GM23338 (cell line): ENCODE measurements at regions not wholly inside any gene's neighbourhood (a gene's known extent, or its start where the extent isn't known, plus 50 kb on each side); places are given as distances from the start of the nearest gene placed in this dataset.

Experiments
- ATAC-seq: fragments of 200-7000 bp; cut with Tn5 transposase; 3 replicates; pipeline ENCODE4 v1.9.1; 2020
- DNase-seq: peaks from one replicate; pipeline ENCODE4 v3.0.0-alpha.2; 2015; ENCODE audit warnings: low spot score
- H2AFZ ChIP-seq: fragments of 200-600 bp; sonication (generic); 2 replicates; pipeline ENCODE4 v1.8.0; 2016; ENCODE audit warnings: antibody characterized with exemption, mild to moderate bottlenecking, moderate library complexity
- H3F3A ChIP-seq: fragments of 200-600 bp; sonication (generic); replicated peaks from 2 replicates; pipeline ENCODE4 v1.8.0; 2017; ENCODE audit warnings: antibody characterized with exemption, mixed run types, low read depth
- H3K27ac ChIP-seq: fragments of 200-600 bp; sonication (generic); 2 replicates; pipeline ENCODE4 v1.6.1; 2016; ENCODE audit warnings: low read depth
- H3K27me3 ChIP-seq: fragments of 200-600 bp; sonication (generic); 2 replicates; pipeline ENCODE4 v1.8.0; 2016; ENCODE audit warnings: mild to moderate bottlenecking, mixed run types, moderate library complexity; ENCODE audit not compliant: insufficient read depth
- H3K36me3 ChIP-seq: fragments of 200-600 bp; sonication (generic); 2 replicates; pipeline ENCODE4 v1.8.0; 2016; ENCODE audit warnings: mild to moderate bottlenecking; ENCODE audit not compliant: insufficient read depth
- H3K4me1 ChIP-seq: fragments of 200-600 bp; sonication (generic); 2 replicates; pipeline ENCODE4 v1.8.0; 2016; ENCODE audit warnings: mild to moderate bottlenecking, moderate library complexity; ENCODE audit not compliant: insufficient read depth
- H3K4me2 ChIP-seq: fragments of 200-600 bp; sonication (generic); 2 replicates; pipeline ENCODE4 v1.7.1; 2017; ENCODE audit warnings: mixed run types
- H3K4me3 ChIP-seq: fragments of 200-600 bp; sonication (generic); 2 replicates; pipeline ENCODE4 v1.6.1; 2016; ENCODE audit warnings: mixed run types
- H3K79me2 ChIP-seq: fragments of 200-600 bp; sonication (generic); replicated peaks from 2 replicates; pipeline ENCODE4 v1.8.0; 2017; ENCODE audit warnings: mild to moderate bottlenecking; ENCODE audit not compliant: insufficient read depth
- H3K9me2 ChIP-seq: fragments of 200-600 bp; sonication (generic); 2 replicates; pipeline ENCODE4 v1.8.0; 2017; ENCODE audit not compliant: insufficient read depth
- H4K20me1 ChIP-seq: fragments of 200-600 bp; sonication (generic); replicated peaks from 2 replicates; pipeline ENCODE4 v1.8.0; 2017; ENCODE audit warnings: mild to moderate bottlenecking; ENCODE audit not compliant: insufficient read depth
- H3K27ac Mint-ChIP-seq: 2 replicates; pipeline ENCODE4 v1.8.0; 2020; ENCODE audit warnings: inconsistent platforms, mild to moderate bottlenecking, moderate library complexity, mixed read lengths
- H3K27me3 Mint-ChIP-seq: 3 replicates; pipeline ENCODE4 v1.8.0; 2022; ENCODE audit warnings: low read depth, mild to moderate bottlenecking, moderate library complexity, mixed read lengths, inconsistent platforms; ENCODE audit not compliant: insufficient read depth, poor library complexity
- H3K36me3 Mint-ChIP-seq: 3 replicates; pipeline ENCODE4 v1.8.0; 2021; ENCODE audit warnings: low read depth, mild to moderate bottlenecking, inconsistent platforms, moderate library complexity, mixed read lengths
- H3K4me1 Mint-ChIP-seq: 3 replicates; pipeline ENCODE4 v1.8.0; 2020; ENCODE audit warnings: mild to moderate bottlenecking, inconsistent platforms, mixed read lengths
- H3K4me3 Mint-ChIP-seq: 3 replicates; pipeline ENCODE4 v1.8.0; 2021; ENCODE audit warnings: moderate library complexity, mild to moderate bottlenecking, inconsistent platforms, mixed read lengths
- H3K9me3 Mint-ChIP-seq: 3 replicates; pipeline ENCODE4 v1.8.0; 2020; ENCODE audit warnings: moderate library complexity, mild to moderate bottlenecking, inconsistent platforms, mixed read lengths
- CREB1 ChIP-seq: fragments of 250-450 bp; sonication (Bioruptor Pico); IDR thresholded peaks from 2 replicates; pipeline ENCODE4 v1.5.0; 2020; ENCODE audit warnings: low read depth, mild to moderate bottlenecking, moderate library complexity
- CTCF ChIP-seq, 2 experiments: fragments of 200-600 bp in 1 of 2; sonication (generic) in 1 of 2; conservative IDR thresholded peaks; 2 replicates each; pipeline versions ENCODE4 v1.5.1 to v1.6.1; 2016 to 2017; ENCODE audit warnings: antibody characterized with exemption in 2 of 2, low read depth in 2 of 2, mild to moderate bottlenecking in 2 of 2, moderate library complexity in 1 of 2
- ETS1 ChIP-seq: IDR thresholded peaks from 2 replicates; pipeline ENCODE4 v1.6.1; 2016; ENCODE audit warnings: antibody characterized with exemption
- EZH2 ChIP-seq: fragments of 200-600 bp; sonication (generic); IDR thresholded peaks from one replicate; pipeline ENCODE4 v1.8.0; 2017; ENCODE audit warnings: antibody characterized with exemption, mild to moderate bottlenecking, low read depth; ENCODE audit not compliant: unreplicated experiment
- EZH2phosphoT487 ChIP-seq: fragments of 200-600 bp; sonication (generic); IDR thresholded peaks from one replicate; pipeline ENCODE4 v1.8.1; 2018; ENCODE audit warnings: antibody characterized with exemption; ENCODE audit not compliant: unreplicated experiment
- JUNB ChIP-seq: IDR thresholded peaks from one replicate; pipeline ENCODE4 v1.6.1; 2016; ENCODE audit warnings: antibody characterized with exemption; ENCODE audit not compliant: unreplicated experiment
- NANOG ChIP-seq: IDR thresholded peaks from 2 replicates; pipeline ENCODE4 v1.6.1; 2016; ENCODE audit warnings: antibody characterized with exemption, borderline replicate concordance
- POLR2AphosphoS5 ChIP-seq: IDR thresholded peaks from 2 replicates; pipeline ENCODE4 v1.6.1; 2016; ENCODE audit warnings: antibody characterized with exemption, low read depth
- REST ChIP-seq: IDR thresholded peaks from one replicate; pipeline ENCODE4 v1.6.1; 2018; ENCODE audit warnings: antibody characterized with exemption; ENCODE audit not compliant: unreplicated experiment
- STAT1 ChIP-seq: IDR thresholded peaks from one replicate; pipeline ENCODE4 v1.6.1; 2016; ENCODE audit warnings: antibody characterized with exemption; ENCODE audit not compliant: unreplicated experiment
- ZNF114 ChIP-seq: fragments of 250-450 bp; sonication (Bioruptor Pico); IDR thresholded peaks from 2 replicates; pipeline ENCODE4 v1.5.0; 2020; ENCODE audit warnings: mild to moderate bottlenecking, moderate library complexity
- ZNF331 ChIP-seq: fragments of 250-450 bp; sonication (Bioruptor Pico); IDR thresholded peaks from 2 replicates; pipeline ENCODE4 v1.5.0; 2020; ENCODE audit warnings: low read depth, mild to moderate bottlenecking, moderate library complexity
- ZNF462 ChIP-seq: fragments of 250-450 bp; sonication (Bioruptor Pico); IDR thresholded peaks from 2 replicates; pipeline ENCODE4 v1.5.0; 2020; ENCODE audit warnings: mild to moderate bottlenecking, moderate library complexity

GRCh38 chr6:169045486-169045885 is 208.2 kb downstream of the THBS2 start:
- Histone ChIP-seq H3K36me3 (no peaks in the 10 kb centered on the region), H2AFZ (no peak overlapping the region), H3K79me2 (no peaks in the 10 kb centered on the region), H3K27ac (no peak overlapping the region), H3K27me3 (no peaks in the 10 kb centered on the region), H3K9me2 (0 out of 2 replicates have a peak, but pooled peaks cover 3% of the 10 kb centered on the region), H3K4me3 (no peak overlapping the region), H3K4me1 (no peaks in the 10 kb centered on the region), H4K20me1 (no peaks in the 10 kb centered on the region), H3F3A (no peaks in the 10 kb centered on the region), H3K4me2 (no peak overlapping the region)
- DNase-seq (no peak), ATAC-seq (no peak)
- Mint-ChIP-seq H3K27me3 (peaks cover 8% of the 10 kb centered on the region), H3K9me3 (no peaks in the 10 kb centered on the region; the same call in 2 of the 3 replicates), H3K36me3 (no peaks in the 10 kb centered on the region; the same call in 2 of the 3 replicates), H3K27ac (no peak overlapping the region), H3K4me3 (no peak overlapping the region), H3K4me1 (no peaks in the 10 kb centered on the region)
- no peak for TF ChIP-seq ZNF331 (CRISPR knock-in tag)
- TF ChIP-seq POLR2AphosphoS5 = no peak
- no peak for TF ChIP-seq JUNB
- no peak for TF ChIP-seq EZH2
- no peak for TF ChIP-seq STAT1
- no peak for TF ChIP-seq EZH2phosphoT487
- TF ChIP-seq ZNF114 (CRISPR knock-in tag) = no peak
- no peak for TF ChIP-seq ETS1
- no peak for TF ChIP-seq ZNF462 (CRISPR knock-in tag)
- no peak for TF ChIP-seq NANOG
- TF ChIP-seq CREB1 (CRISPR knock-in tag) = no peak
- no peak for TF ChIP-seq REST
- TF ChIP-seq CTCF (conservative IDR thresholded peaks at IDR 0.05; ENCODE audit: low read depth in 2 of 2) = no peak
